Activated CD8-positive, alpha-beta T cell treated with anti-CD3 and anti-CD28 coated beads for 36 hours (primary cell): ENCODE measurements at regions not wholly inside any gene's neighbourhood (a gene's known extent, or its start where the extent isn't known, plus 50 kb on each side); places are given as distances from the start of the nearest gene placed in this dataset.
"Not testable (repeated sequence)": the region's sequence is repeated elsewhere in the genome, so short reads cannot be mapped to it uniquely, and the experiment has no call there.

ENCODE experiments used
- ATAC-seq: fragments of 200-7000 bp; cut with Tn5 transposase; one replicate; pipeline ENCODE4 v1.10.0; 2021; ENCODE audit warnings: mild to moderate bottlenecking, moderate library complexity
- CTCF ChIA-PET: fragments of 350-600 bp; sonication (Branson Sonifier 250); formaldehyde crosslinking; loops from one replicate; lab custom pipeline; 2021; ENCODE audit warnings: antibody characterized with exemption; lab: Charles Lee
- POLR2A ChIA-PET: fragments of 350-600 bp; sonication (Branson Sonifier 250); formaldehyde crosslinking; loops from one replicate; lab custom pipeline; 2021; ENCODE audit warnings: antibody characterized with exemption; lab: Charles Lee
- DNase-seq: peaks from one replicate; pipeline ENCODE4 v3.0.0-alpha.2; 2020
- H3K27ac Mint-ChIP-seq: one replicate; pipeline ENCODE4 v1.8.0; 2021; ENCODE audit warnings: mild to moderate bottlenecking, mixed read lengths
- H3K27me3 Mint-ChIP-seq: one replicate; pipeline ENCODE4 v1.8.0; 2021; ENCODE audit warnings: mixed read lengths
- H3K36me3 Mint-ChIP-seq: one replicate; pipeline ENCODE4 v1.8.0; 2021; ENCODE audit warnings: low read depth, mixed read lengths
- H3K4me1 Mint-ChIP-seq: one replicate; pipeline ENCODE4 v1.8.0; 2021; ENCODE audit warnings: low read depth, mixed read lengths
- H3K4me3 Mint-ChIP-seq: one replicate; pipeline ENCODE4 v1.8.0; 2021; ENCODE audit warnings: mild to moderate bottlenecking, moderate library complexity, mixed read lengths
- H3K9me3 Mint-ChIP-seq: one replicate; pipeline ENCODE4 v1.8.0; 2021; ENCODE audit warnings: mixed read lengths
- intact Hi-C: fragments of 100-400 bp; cut with micrococcal nuclease; formaldehyde crosslinking; loops from one replicate; pipeline ENCODE4 v1.10.0; 2022
- TF ChIP-seq, protein P1 (sequence below): fragments of 200-600 bp; IDR thresholded peaks from one replicate; pipeline ENCODE4 v1.8.0; 2022; ENCODE audit warnings: antibody characterized with exemption, mild to moderate bottlenecking

DNA sequence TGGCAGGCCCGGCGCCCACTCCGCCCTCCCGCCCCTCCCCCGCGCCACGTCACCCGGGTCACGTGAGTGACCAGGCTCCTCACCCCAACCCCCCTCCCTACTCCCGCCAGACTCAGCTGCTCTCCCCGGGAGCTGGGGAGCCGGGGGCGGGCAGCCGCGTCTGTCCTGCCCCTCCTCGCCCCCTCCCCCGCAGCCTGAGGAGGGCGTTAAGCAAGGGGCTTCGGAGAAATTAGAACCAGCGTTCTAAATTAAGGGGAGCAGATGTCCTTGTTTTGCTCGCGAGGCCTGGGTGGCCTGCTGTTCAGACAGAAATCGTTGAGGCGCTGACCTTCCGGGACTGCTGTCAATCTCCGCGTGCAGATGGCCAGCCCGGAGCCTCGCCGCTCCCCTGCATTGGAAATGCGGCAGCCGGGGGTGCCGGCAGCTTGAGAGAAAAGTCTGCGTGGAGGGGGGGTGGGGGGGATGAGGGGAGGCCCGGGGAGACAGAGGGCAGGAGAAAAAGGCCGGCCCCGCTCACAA, 102.2 kb upstream of the ZNF438 start:
- H3K4me3 Mint-ChIP-seq = peak overlapping the region; percentile 65
- H3K27ac Mint-ChIP-seq = peak overlapping the region; percentile 84
- no peaks in the 10 kb centered on the region for H3K27me3 Mint-ChIP-seq
- CTCF ChIA-PET = interaction anchor here (1.3 kb wide), 1 partner anchor 50 kb away, joined by 6 read pairs; no protein-coding TSS in a partner anchor
- ATAC-seq = peak; percentile 45
- peak; percentile 64 for DNase-seq
- TF ChIP-seq, protein P1, sequence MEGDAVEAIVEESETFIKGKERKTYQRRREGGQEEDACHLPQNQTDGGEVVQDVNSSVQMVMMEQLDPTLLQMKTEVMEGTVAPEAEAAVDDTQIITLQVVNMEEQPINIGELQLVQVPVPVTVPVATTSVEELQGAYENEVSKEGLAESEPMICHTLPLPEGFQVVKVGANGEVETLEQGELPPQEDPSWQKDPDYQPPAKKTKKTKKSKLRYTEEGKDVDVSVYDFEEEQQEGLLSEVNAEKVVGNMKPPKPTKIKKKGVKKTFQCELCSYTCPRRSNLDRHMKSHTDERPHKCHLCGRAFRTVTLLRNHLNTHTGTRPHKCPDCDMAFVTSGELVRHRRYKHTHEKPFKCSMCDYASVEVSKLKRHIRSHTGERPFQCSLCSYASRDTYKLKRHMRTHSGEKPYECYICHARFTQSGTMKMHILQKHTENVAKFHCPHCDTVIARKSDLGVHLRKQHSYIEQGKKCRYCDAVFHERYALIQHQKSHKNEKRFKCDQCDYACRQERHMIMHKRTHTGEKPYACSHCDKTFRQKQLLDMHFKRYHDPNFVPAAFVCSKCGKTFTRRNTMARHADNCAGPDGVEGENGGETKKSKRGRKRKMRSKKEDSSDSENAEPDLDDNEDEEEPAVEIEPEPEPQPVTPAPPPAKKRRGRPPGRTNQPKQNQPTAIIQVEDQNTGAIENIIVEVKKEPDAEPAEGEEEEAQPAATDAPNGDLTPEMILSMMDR = no peak
- peaks cover 38% of the 10 kb centered on the region for H3K4me1 Mint-ChIP-seq
- H3K9me3 Mint-ChIP-seq = no peaks in the 10 kb centered on the region
- no peaks in the 10 kb centered on the region for H3K36me3 Mint-ChIP-seq
- intact Hi-C loops = no loop called here
- POLR2A ChIA-PET = interaction anchor here (0.6 to 2.0 kb wide), 3 partner anchors 33 to 1825 kb away, joined by 3 to 5 read pairs (median 4); partner anchors contain the start of gene ZNF438

DNA sequence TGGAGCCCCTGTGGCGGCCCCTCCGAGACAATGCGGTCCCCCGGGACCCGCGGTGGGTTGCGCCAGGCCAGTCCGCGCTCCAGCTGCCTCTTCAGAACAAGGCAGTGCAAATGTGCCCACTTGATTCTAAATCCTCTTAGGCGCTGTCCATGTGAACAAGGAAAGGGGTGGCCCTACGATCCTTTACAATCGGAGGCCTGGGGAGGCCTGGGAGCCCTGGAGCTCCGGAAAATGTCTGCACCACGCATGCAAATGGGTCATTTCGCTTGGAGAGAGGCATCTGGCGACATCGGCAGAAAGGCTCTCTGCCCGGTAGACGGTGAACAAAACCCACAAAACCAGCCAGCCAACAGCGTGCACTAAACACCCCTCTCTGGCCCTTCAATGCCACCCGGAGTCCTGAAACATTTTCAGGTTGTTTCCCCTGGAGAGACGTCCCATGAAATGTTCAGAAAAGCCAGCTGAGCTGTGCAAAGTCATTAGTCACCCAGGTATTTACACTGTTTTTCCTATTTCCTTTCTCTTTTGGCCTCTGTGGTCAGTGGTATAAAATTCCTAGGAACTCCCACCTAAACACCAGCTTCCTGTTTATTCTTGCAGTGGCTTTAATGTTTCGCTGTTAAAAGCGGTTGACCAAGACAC, 102.8 kb upstream of the ZNF438 start:
- peak; percentile 42 for DNase-seq
- ChIA-PET CTCF (interaction anchor here (0.9 kb wide), 1 partner anchor 51 kb away, joined by 4 read pairs; no protein-coding TSS in a partner anchor), POLR2A (interaction anchor here (0.6 to 2.0 kb wide), 2 partner anchors 103 to 1824 kb away, joined by 3 to 5 read pairs; partner anchors contain the start of gene ZNF438)
- TF ChIP-seq, protein P1 = no peak
- no peaks in the 10 kb centered on the region for H3K27me3 Mint-ChIP-seq
- H3K36me3 Mint-ChIP-seq = no peaks in the 10 kb centered on the region
- peak; percentile 45 for ATAC-seq
- H3K27ac Mint-ChIP-seq = peak overlapping the region; percentile 89
- H3K4me1 Mint-ChIP-seq = peaks cover 38% of the 10 kb centered on the region
- intact Hi-C loops = no loop called here
- H3K4me3 Mint-ChIP-seq = peak overlapping the region; percentile 65
- no peaks in the 10 kb centered on the region for H3K9me3 Mint-ChIP-seq

DNA sequence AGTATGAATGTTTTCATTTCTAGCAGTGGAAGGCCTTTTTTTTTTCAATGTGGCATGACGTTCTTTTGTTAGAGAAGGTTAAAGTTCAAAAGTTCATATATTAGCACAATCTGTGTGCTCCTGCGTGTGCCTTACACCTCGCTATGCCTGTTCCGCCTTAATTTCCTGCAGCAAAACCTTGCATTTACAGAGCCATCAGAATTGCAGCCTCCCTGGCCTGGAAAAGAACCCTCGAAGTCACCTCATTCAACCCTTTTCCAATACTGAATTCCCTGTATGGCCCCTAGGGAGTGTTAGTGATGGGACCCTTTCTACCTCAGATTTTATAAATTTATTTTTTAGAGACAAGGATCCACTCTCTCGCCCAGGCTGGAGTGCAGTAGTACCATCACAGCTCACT, 103.5 kb upstream of the ZNF438 start:
- ChIA-PET CTCF (interaction anchor here (0.9 kb wide), 1 partner anchor 52 kb away, joined by 4 read pairs; no protein-coding TSS in a partner anchor), POLR2A (interaction anchor here (2.0 kb wide), 1 partner anchor 103 kb away, joined by 5 read pairs; the partner anchor contains the start of gene ZNF438)
- peak; percentile 17 for ATAC-seq

DNA sequence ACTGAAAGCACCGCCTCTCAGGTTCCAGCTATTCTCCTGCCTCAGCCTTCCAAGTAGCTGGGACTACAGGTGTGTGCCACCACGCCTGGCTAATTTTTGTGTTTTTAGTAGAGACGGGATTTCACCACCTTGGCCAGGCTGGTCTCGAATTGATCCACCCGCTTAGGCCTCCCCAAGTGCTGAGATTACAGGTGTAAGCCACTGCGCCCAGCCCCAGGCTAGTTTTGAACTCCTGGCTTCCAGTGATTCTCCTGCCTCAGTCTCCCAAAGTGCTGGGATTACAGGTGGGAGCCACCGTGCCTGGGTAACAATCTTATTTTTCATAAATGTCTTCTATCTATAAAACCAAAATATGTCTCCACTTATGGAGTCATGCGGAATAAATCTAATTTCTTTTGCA, 104.1 kb upstream of the ZNF438 start:
- H3K27ac Mint-ChIP-seq, H3K36me3 Mint-ChIP-seq, H3K4me3 Mint-ChIP-seq, H3K27me3 Mint-ChIP-seq, H3K9me3 Mint-ChIP-seq, DNase-seq, POLR2A ChIA-PET, ATAC-seq: not testable (repeated sequence)
- intact Hi-C loops = loop anchor here (5.0 kb wide), 1 partner anchor 33 kb away; no protein-coding TSS in a partner anchor
- CTCF ChIA-PET = interaction anchor here (1.1 kb wide), 1 partner anchor 34 kb away, joined by 4 read pairs; no protein-coding TSS in a partner anchor
- H3K4me1 Mint-ChIP-seq = peaks cover 38% of the 10 kb centered on the region

More for the DNA sequence above, 103.5 kb upstream of the ZNF438 start:
- H3K36me3 Mint-ChIP-seq = no peaks in the 10 kb centered on the region
- H3K4me1 Mint-ChIP-seq = peaks cover 38% of the 10 kb centered on the region
- DNase-seq = no peak
- intact Hi-C loops = loop anchor here (5.0 kb wide), 1 partner anchor 33 kb away; no protein-coding TSS in a partner anchor
- peak overlapping the region; percentile 70 for H3K27ac Mint-ChIP-seq
- H3K4me3 Mint-ChIP-seq = peak overlapping the region; percentile 65
- H3K9me3 Mint-ChIP-seq = no peaks in the 10 kb centered on the region
- TF ChIP-seq, protein P1 = no peak
- no peaks in the 10 kb centered on the region for H3K27me3 Mint-ChIP-seq

DNA sequence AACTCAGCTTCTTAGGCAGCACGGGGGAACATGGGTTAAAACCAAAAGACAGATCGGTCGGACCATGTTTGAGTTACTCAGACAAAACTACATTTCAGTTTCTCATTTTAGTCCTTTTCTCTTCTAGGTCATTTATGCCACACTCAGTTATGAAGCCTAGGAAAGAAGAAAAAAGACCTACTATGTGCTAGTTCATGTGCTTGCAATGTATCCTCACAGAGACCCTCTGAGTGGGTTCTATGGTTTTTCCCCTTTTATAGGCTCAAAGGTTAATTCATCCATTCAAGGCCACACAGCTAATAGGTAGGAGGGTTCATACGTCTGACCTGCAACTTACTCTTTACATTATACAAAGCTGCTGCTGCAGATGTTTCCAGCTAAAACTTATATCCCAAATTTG, 104.7 kb upstream of the ZNF438 start:
- ATAC-seq (no peak), DNase-seq (no peak)
- peaks cover 38% of the 10 kb centered on the region for H3K4me1 Mint-ChIP-seq
- TF ChIP-seq, protein P1 = no peak
- H3K36me3 Mint-ChIP-seq = no peaks in the 10 kb centered on the region
- intact Hi-C loops = loop anchor here (5.0 kb wide), 1 partner anchor 34 kb away; no protein-coding TSS in a partner anchor
- H3K27ac Mint-ChIP-seq = peak overlapping the region; percentile 37
- H3K27me3 Mint-ChIP-seq = no peaks in the 10 kb centered on the region
- H3K4me3 Mint-ChIP-seq = no peak overlapping the region
- no peaks in the 10 kb centered on the region for H3K9me3 Mint-ChIP-seq
- ChIA-PET POLR2A (no interaction called here), CTCF (interaction anchor here (1.1 kb wide), 1 partner anchor 35 kb away, joined by 4 read pairs; no protein-coding TSS in a partner anchor)
